Loucy (cell line): ENCODE measurements at regions not wholly inside any gene's neighbourhood (a gene's known extent, or its start where the extent isn't known, plus 50 kb on each side); places are given as distances from the start of the nearest gene placed in this dataset.

Source experiments
- H2AFZ ChIP-seq: fragments of 200-600 bp; sonication (generic); 2 replicates; pipeline ENCODE4 v1.6.0; 2016; ENCODE audit warnings: antibody characterized with exemption, mild to moderate bottlenecking, low read length, moderate library complexity
- H3F3A ChIP-seq: fragments of 200-600 bp; 2 replicates; pipeline ENCODE4 v1.6.0; 2016; ENCODE audit warnings: antibody characterized with exemption, low read depth, mild to moderate bottlenecking
- H3K27me3 ChIP-seq: fragments of 200-600 bp; sonication (generic); 2 replicates; pipeline ENCODE4 v1.6.1; 2014; ENCODE audit warnings: low read length, mild to moderate bottlenecking; ENCODE audit not compliant: insufficient read depth, poor library complexity, severe bottlenecking
- H3K36me3 ChIP-seq: fragments of 200-600 bp; sonication (generic); 2 replicates; pipeline ENCODE4 v1.6.1; 2016; ENCODE audit warnings: low read length; ENCODE audit not compliant: insufficient read depth
- H3K4me1 ChIP-seq: fragments of 200-600 bp; sonication (generic); 2 replicates; pipeline ENCODE4 v1.5.1; 2014; ENCODE audit warnings: low read length, mild to moderate bottlenecking; ENCODE audit not compliant: insufficient read depth, poor library complexity, severe bottlenecking
- H3K4me2 ChIP-seq: fragments of 200-600 bp; sonication (generic); 2 replicates; pipeline ENCODE4 v1.6.0; 2014; ENCODE audit warnings: antibody characterized with exemption, low read length, low read depth, mild to moderate bottlenecking; ENCODE audit not compliant: poor library complexity, severe bottlenecking
- H3K4me3 ChIP-seq: fragments of 200-600 bp; sonication (generic); 2 replicates; pipeline ENCODE4 v1.5.1; 2014; ENCODE audit warnings: low read length, mild to moderate bottlenecking, mixed read lengths; ENCODE audit not compliant: poor library complexity, severe bottlenecking
- H3K79me2 ChIP-seq: fragments of 200-600 bp; sonication (generic); 2 replicates; pipeline ENCODE4 v1.6.1; 2014; ENCODE audit warnings: low read length; ENCODE audit not compliant: insufficient read depth
- H3K9ac ChIP-seq: fragments of 200-600 bp; sonication (generic); 2 replicates; pipeline ENCODE4 v1.6.0; 2014; ENCODE audit warnings: mild to moderate bottlenecking, low read depth, low read length, moderate library complexity; ENCODE audit not compliant: poor library complexity, severe bottlenecking
- H3K9me2 ChIP-seq: fragments of 200-600 bp; sonication (generic); replicated peaks from 2 replicates; pipeline ENCODE4 v1.6.1; 2016; ENCODE audit warnings: low read depth, low read length, mixed read lengths
- H3K9me3 ChIP-seq: fragments of 200-600 bp; sonication (generic); 2 replicates; pipeline ENCODE4 v1.6.1; 2014; ENCODE audit warnings: mild to moderate bottlenecking, antibody characterized with exemption, low read length, low read depth; ENCODE audit not compliant: insufficient read depth
- H4K20me1 ChIP-seq: fragments of 200-600 bp; sonication (generic); 2 replicates; pipeline ENCODE4 v1.6.0; 2014; ENCODE audit warnings: antibody characterized with exemption, low read length, mild to moderate bottlenecking; ENCODE audit not compliant: insufficient read depth, poor library complexity, severe bottlenecking
- EZH2phosphoT487 ChIP-seq: fragments of 200-600 bp; IDR thresholded peaks from 2 replicates; pipeline ENCODE4 v1.6.1; 2018; ENCODE audit warnings: antibody characterized with exemption, mild to moderate bottlenecking, moderate library complexity, borderline replicate concordance
- TF ChIP-seq, protein P1 (sequence below): fragments of 200-600 bp; sonication (generic); conservative IDR thresholded peaks from 2 replicates; pipeline ENCODE4 v1.5.1; 2014; ENCODE audit warnings: mild to moderate bottlenecking, antibody characterized with exemption, low read length

DNA sequence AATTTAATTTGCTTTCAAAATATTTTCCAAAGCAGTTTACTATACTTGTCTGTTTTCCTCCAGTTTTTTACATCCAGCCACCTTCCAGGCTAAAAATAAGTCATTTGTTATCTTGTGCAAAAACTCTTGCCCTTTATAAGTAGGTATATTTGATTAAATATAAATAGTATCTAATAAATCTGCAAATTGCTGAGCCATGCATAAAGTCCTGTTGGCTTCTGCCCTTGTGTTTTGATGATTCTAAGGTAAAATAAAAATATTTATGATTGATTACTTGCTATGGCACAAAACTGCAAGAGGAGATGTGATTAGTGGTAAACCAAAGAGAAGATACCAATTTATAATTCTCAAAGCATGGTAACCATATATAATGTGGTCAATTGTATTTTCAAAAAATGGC lies 1026.7 kb downstream of the EPHA3 start:
- H3K9ac ChIP-seq, result no peak overlapping the region
- H3K9me3 ChIP-seq, result no peaks in the 10 kb centered on the region
- no peak overlapping the region for H3K4me2 ChIP-seq
- H3K27me3 ChIP-seq, result no peaks in the 10 kb centered on the region
- H2AFZ ChIP-seq, result no peak overlapping the region
- H3K79me2 ChIP-seq, result no peaks in the 10 kb centered on the region
- H3K9me2 ChIP-seq, result no peaks in the 10 kb centered on the region
- TF ChIP-seq, protein P1, sequence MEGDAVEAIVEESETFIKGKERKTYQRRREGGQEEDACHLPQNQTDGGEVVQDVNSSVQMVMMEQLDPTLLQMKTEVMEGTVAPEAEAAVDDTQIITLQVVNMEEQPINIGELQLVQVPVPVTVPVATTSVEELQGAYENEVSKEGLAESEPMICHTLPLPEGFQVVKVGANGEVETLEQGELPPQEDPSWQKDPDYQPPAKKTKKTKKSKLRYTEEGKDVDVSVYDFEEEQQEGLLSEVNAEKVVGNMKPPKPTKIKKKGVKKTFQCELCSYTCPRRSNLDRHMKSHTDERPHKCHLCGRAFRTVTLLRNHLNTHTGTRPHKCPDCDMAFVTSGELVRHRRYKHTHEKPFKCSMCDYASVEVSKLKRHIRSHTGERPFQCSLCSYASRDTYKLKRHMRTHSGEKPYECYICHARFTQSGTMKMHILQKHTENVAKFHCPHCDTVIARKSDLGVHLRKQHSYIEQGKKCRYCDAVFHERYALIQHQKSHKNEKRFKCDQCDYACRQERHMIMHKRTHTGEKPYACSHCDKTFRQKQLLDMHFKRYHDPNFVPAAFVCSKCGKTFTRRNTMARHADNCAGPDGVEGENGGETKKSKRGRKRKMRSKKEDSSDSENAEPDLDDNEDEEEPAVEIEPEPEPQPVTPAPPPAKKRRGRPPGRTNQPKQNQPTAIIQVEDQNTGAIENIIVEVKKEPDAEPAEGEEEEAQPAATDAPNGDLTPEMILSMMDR, result no peak
- TF ChIP-seq EZH2phosphoT487, result no peak
- no peaks in the 10 kb centered on the region for H3K36me3 ChIP-seq
- H4K20me1 ChIP-seq, result no peaks in the 10 kb centered on the region
- no peaks in the 10 kb centered on the region for H3K4me1 ChIP-seq
- H3K4me3 ChIP-seq, result no peak overlapping the region
- H3F3A ChIP-seq, result no peaks in the 10 kb centered on the region

DNA sequence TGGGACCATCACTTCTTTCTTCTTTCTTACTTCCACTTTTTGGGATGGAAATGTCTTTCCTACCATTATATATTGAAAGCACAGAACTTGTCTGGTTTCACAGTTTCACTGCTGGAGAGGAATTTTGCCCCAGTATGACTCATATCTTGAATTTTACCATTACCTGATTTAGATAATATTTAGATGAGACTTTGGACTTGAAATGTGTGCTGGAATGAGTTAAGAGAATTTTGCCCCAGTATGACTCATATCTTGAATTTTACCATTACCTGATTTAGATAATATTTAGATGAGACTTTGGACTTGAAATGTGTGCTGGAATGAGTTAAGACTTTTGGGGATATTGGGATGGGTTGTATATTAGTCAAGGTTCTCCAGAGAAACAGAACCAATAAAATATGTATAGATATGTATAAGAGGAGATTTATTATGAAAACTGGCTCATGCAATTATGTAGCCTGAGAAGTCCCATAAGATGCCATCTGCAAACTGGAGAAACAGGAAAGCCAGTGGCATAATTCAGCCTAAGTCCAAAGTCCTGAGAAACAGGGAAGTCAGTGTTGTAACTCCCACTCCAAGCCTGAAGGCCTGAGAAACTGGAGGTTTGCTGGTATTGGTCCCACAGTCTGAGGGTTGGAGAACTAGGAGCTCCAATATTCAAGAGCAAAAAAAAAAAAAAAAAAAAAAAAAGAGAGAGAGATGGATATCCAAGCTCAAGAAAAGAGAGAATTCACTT lies 1029.2 kb downstream of the EPHA3 start:
- no peaks in the 10 kb centered on the region for H3K79me2 ChIP-seq
- H3F3A ChIP-seq, result no peaks in the 10 kb centered on the region
- no peaks in the 10 kb centered on the region for H3K36me3 ChIP-seq
- no peaks in the 10 kb centered on the region for H3K27me3 ChIP-seq
- H2AFZ ChIP-seq, result no peak overlapping the region
- no peak overlapping the region for H3K4me3 ChIP-seq
- no peaks in the 10 kb centered on the region for H4K20me1 ChIP-seq
- H3K9me3 ChIP-seq, result no peaks in the 10 kb centered on the region
- H3K4me2 ChIP-seq, result no peak overlapping the region
- TF ChIP-seq, protein P1, result no peak
- no peak for TF ChIP-seq EZH2phosphoT487
- H3K4me1 ChIP-seq, result no peaks in the 10 kb centered on the region
- no peak overlapping the region for H3K9ac ChIP-seq
- H3K9me2 ChIP-seq, result no peaks in the 10 kb centered on the region

DNA sequence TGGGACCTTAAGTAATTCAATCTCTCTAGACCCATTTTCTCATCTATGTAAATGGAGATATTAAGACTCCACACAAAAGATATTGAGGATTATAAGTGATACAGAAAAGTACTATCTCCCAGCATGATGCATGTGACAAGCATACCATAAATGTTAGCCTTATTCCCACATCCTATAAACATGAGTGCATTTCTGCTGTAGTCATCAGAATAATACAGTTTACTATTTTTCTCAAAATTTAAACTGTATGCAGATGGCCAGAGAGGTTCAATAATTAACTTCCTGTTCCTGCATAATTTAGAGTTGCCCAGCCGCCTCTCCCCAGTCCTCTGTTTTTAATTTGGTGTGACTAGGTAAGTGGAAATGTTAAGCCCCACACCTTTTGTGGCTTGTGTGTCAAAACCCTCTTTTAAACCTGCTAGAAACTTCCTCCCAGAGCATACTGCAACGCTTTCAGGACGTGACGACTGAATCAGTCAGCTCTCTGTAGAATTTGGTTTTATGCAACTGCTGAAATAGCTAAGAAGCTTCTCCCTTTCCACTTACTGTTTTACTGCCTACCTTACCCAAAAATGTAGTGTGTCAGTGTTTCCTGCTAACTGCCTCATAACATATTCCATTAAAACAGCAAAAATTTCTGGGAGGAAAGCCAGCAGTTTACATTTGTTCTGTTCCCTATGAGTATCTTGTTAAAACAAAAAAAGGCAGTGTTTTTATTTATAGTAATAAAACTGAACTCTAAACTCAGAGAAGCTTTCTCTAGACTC lies 1037.9 kb downstream of the EPHA3 start:
- no peak overlapping the region for H3K4me3 ChIP-seq
- no peaks in the 10 kb centered on the region for H3K27me3 ChIP-seq
- H3K9me3 ChIP-seq, result no peaks in the 10 kb centered on the region
- no peaks in the 10 kb centered on the region for H3K9me2 ChIP-seq
- no peak overlapping the region for H3K4me2 ChIP-seq
- H3K9ac ChIP-seq, result no peak overlapping the region
- H4K20me1 ChIP-seq, result no peaks in the 10 kb centered on the region
- H3K36me3 ChIP-seq, result no peaks in the 10 kb centered on the region
- TF ChIP-seq EZH2phosphoT487, result no peak
- TF ChIP-seq, protein P1, result no peak
- no peak overlapping the region for H2AFZ ChIP-seq
- no peaks in the 10 kb centered on the region for H3F3A ChIP-seq
- no peaks in the 10 kb centered on the region for H3K4me1 ChIP-seq
- H3K79me2 ChIP-seq, result no peaks in the 10 kb centered on the region
